GM19372 (cell line): ENCODE measurements at regions not wholly inside any gene's neighbourhood (a gene's known extent, or its start where the extent isn't known, plus 50 kb on each side); places are given as distances from the start of the nearest gene placed in this dataset.

Experiments used
- ATAC-seq: cut with Tn5 transposase; IDR thresholded peaks from one replicate; pipeline ENCODE4 v1.9.1; 2021; ENCODE audit warnings: mild to moderate bottlenecking, low read depth, moderate library complexity; ENCODE audit not compliant: unreplicated experiment

DNA sequence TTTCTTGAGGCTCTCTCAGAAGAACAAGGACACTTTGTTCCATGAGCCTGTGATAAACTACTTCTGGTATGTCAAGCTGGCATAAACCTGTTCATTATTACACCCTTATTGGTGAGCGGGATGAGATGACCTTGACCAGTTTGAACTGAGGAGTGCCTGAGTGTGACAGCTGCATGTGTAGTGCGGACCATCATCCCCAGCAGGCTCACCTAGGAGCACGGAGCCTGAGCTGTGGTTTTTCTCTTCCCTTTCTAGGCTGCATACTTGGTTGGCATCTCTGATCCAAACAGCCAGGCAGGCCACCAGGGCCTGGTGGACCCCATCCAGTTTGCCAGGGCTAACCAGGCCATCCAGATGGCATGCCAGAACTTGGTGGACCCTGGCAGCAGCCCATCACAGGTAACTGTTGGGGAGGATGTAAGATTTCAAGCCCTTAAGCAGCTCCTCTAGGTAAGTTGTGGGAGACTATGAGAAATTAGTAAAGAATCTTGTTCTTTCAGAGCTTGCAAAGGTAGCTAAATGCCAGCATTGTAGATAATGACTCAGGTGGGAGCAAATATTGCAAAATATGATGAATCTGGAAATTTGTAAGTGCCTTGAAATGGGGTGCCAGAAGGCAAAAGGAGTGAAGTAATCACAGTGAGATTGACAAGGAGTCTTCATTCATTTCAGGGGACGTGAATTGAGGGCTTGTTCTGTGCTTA lies 288.9 kb upstream of the TPM1 start:
- no peak for ATAC-seq

DNA sequence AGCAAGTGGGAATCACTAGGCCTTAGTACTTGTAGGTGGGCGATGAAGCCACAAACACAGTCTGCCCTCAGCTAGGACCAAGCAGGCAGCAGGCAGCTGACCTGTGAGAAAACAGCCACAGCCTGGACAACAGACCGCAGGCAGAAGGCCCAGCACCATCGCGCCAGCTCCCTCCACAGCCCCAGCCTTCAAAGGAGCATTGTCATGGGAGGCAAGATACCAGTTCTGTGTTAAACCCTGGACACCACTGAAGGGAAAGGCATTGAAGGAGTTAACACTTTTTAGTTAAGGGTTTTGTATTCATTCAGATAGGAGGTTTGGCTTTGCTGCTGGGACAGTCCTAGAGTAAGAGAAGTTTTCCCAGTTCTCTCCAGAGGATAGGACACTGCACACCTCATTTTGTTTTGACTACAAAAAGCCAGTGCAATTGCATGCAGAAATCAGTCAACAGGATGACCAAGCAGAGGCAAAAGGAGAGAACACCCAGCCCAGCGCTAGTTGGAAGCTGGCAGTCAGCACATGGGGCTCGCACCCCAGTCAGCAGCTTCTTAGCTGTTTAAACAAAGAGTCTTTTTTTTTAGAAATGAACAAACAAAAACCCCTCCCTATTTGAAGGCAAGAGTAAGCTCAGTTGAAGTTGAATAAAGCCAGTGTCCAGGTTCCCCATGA lies 286.1 kb upstream of the TPM1 start:
- no peak for ATAC-seq

DNA sequence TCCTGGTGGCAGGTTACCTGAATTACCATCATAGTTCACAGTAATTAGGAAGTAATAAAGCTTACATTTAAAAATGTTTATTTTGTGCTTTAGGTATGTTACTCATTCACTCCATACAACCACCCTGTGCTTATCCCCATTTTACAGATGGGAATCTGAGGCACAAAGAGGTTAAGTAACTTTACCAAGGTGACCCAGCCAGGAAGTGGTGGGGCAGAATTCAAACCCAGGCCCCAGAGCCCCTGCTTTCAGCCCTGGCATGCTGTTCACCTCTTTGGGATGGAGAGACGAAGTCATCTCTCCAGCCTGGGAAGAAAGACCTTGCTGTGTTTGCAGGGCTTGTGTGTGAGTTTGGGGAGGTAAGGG lies 285.6 kb upstream of the TPM1 start:
- ATAC-seq, result no peak

GRCh38 chr15:62757535-62757934 lies 285.0 kb upstream of the TPM1 start:
- ATAC-seq, result no peak

- no peak for ATAC-seq
Measured at GRCh38 chr15:62758126-62758951, 284.2 kb upstream of the TPM1 start.

DNA sequence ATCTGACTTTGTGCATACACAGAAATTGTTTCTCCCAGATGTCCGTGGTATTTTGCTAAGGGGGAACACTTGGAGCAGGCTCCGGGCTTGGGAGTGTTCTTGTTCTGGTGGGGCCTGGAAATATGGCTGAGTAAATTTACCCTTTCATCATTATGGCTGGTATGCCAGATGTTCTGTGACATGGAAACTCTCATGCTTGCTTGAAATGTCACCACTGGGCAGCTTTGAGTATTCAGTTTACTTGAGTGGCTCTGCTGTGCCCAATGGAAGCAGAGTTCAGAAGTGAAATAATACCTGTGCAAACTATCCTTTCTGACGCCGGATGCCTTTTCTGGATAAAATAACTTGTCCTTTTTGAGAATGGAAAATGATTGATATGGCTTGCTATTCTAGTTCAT lies 283.6 kb upstream of the TPM1 start:
- no peak for ATAC-seq

- ATAC-seq, result no peak
Measured at GRCh38 chr15:62760538-62760937, 282.0 kb upstream of the TPM1 start.

DNA sequence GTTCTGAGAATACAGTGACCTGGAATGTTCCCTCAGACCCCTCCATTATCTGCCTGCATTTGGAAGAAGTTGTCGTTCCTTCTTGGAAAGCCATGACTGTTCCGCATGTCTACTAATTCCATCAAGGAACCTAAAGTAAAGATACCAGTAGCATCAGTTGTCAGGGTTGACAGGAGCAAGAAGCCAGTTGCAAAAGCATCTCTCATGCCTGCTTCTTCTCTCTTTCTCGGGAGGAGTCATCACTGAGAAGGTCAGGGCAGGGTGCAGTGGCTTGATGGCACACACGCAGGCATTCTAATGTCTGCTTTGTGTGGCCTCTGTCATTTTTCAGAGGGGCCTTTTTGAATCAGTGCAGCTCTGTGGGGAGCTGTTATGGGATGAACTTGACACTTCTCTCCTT lies 276.6 kb upstream of the TPM1 start:
- ATAC-seq, result no peak

DNA sequence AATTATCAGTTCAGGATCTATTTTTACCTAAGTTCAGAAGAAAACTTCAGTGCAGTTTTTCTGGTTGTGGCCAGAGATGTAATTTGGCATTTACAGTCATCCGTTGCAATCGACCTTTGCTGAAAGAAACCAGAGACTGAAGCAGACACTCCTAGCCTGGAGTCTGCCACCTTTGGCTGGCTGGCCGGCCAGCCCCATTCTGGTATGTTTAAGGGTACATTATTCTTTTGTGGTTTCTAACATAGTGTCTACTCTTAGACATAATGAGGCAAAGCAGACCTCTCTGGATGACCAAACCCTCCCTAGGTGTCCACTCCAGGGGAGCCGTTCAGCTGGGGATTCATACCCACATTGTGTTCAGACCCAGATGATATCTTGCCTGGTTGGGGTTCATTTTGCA lies 275.9 kb upstream of the TPM1 start:
- no peak for ATAC-seq

GRCh38 chr15:62769604-62770003 lies 272.9 kb upstream of the TPM1 start:
- ATAC-seq, result no peak

- no peak for ATAC-seq
Measured at GRCh38 chr15:62770111-62770660, 272.4 kb upstream of the TPM1 start.

GRCh38 chr15:62770752-62771151 lies 271.8 kb upstream of the TPM1 start:
- no peak for ATAC-seq

- ATAC-seq, result no peak
Measured at GRCh38 chr15:62771234-62771633, 271.3 kb upstream of the TPM1 start.

DNA sequence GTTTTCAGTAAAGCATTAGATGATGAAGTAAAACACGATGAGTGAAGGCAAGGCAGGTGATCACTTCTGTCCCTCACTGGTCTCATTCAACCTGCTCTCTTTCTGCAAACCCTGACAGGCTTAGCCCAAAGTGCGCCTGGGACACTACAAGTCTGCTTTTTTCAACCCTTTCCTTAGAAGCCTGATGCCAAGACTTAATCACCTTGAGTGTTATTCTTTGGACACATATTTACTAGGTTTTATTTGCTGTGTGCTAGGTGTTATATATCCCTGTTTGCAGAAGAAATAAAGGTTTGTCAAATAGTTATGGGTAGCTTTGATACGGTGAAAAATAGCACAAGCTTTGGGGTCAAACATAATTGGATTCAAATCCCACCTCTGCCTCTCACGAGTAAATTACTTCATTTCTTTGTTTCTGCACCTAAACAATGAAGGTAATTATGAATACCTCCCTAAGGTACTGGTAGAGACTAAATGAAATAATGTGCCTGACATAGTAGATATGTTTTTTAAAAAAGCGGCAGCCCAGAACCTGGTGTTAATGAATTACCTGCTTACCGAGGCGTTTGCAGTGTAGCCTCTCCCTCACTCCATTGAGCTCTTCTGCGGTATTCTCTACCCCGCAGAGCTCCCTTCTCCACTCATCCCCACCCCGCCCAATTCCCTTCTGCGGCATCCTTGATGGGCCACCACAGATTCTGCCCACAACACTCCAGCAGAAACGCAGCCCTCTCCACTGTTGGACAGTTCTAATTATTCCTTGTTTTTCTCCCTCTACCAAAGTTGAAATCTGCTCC lies 269.0 kb upstream of the TPM1 start:
- ATAC-seq, result no peak

DNA sequence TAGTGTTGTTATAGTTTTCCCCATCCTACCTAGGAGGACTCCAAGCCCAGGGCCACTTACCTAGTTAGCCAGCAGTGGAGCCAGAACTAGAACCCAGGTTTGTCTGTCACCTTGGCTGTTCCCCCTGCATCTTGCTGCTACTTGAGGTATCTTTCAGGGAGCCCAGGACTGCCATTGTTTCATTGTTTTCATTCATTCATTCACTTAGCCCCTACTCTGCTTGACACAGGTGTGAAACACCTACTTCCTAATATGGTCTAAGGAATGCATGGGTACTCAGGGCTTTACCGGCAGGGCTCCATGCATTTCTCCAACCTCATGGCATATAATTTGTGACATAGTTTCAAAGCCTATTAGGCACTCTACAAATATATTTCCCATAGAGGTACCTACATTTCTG lies 266.6 kb upstream of the TPM1 start:
- ATAC-seq, result no peak

DNA sequence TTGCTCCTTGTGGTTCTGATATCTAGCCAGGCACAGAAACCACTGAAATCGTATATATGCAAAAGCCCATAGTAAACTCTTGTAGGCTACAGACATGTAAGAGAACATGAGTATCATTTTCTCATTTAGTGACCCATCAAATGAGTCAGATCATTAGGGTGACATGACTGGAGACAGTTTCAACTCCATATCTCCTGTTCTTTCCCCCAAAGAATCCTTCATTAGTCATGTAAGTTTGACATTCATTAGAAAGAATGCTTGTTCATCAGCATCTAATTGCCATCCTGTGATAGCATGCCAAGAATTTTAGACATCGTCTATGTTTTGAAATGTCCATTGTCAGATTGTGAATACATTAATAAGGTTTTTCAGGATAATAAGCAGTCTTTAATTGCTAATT lies 264.9 kb upstream of the TPM1 start:
- ATAC-seq, result no peak

DNA sequence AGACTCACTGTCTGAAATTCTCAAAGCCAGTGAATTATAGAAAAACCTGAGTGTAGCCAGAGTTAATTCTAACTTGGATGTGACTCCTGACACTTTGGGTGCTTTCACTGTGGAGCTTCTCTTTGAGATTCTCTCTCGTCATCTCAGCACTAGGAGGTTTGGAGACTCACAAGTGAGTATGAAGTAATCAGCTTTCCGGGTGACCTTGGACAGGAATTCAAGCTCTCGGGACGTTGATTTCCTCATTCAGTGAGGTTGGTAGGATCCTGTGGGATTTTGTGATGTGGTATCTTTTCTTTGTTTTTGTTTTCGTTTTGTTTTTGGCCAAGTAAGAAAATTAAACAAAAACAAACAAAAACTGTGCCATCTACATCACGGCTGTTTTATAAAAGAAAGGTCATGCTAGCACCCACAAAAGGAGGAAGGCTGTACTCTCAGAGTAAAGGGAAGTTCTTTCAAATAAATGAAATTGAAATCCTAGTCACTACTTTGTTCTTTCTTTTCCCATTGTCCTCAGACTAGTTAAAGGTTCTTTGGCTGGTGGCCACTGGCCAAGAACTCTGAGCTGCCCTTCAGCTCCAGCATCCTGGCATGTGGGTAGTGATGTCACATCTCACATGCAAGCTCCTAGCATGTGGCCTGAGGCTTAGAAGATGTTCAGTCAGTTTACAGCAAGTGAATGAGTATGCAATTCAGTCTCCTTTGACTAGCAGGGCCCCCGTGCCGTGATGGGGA lies 263.3 kb upstream of the TPM1 start:
- ATAC-seq, result no peak

GRCh38 chr15:62779899-62780298 lies 262.6 kb upstream of the TPM1 start:
- no peak for ATAC-seq

- no peak for ATAC-seq
Measured at GRCh38 chr15:62781081-62781497, 261.5 kb upstream of the TPM1 start.
